HG03159 (cell line): ENCODE measurements at regions not wholly inside any gene's neighbourhood (a gene's known extent, or its start where the extent isn't known, plus 50 kb on each side); places are given as distances from the start of the nearest gene placed in this dataset.
"Not testable (repeated sequence)": the region's sequence is repeated elsewhere in the genome, so short reads cannot be mapped to it uniquely, and the experiment has no call there.

Experiments used
- ATAC-seq: cut with Tn5 transposase; IDR thresholded peaks from one replicate; pipeline ENCODE4 v1.9.1; 2021; ENCODE audit warnings: mild to moderate bottlenecking, moderate library complexity; ENCODE audit not compliant: unreplicated experiment

- ATAC-seq = not testable (repeated sequence)
Observed at GRCh38 chr3:30541156-30541555, 65.2 kb upstream of the TGFBR2 start.

GRCh38 chr3:30542897-30543296 lies 63.5 kb upstream of the TGFBR2 start:
- ATAC-seq = no peak

- ATAC-seq = no peak
Observed at GRCh38 chr3:30544812-30545211, 61.6 kb upstream of the TGFBR2 start.

- no peak for ATAC-seq
Observed at GRCh38 chr3:30546934-30547333, 59.5 kb upstream of the TGFBR2 start.

- ATAC-seq = no peak
Observed at GRCh38 chr3:30547716-30548115, 58.7 kb upstream of the TGFBR2 start.

GRCh38 chr3:30548600-30548999 lies 57.8 kb upstream of the TGFBR2 start:
- ATAC-seq = peak; percentile 85

GRCh38 chr3:30549600-30549999 lies 56.8 kb upstream of the TGFBR2 start:
- no peak for ATAC-seq

- no peak for ATAC-seq
Observed at GRCh38 chr3:30550246-30550645, 56.2 kb upstream of the TGFBR2 start.

- no peak for ATAC-seq
Observed at GRCh38 chr3:30551266-30551665, 55.1 kb upstream of the TGFBR2 start.

GRCh38 chr3:30551927-30552326 lies 54.5 kb upstream of the TGFBR2 start:
- ATAC-seq = no peak

- ATAC-seq = no peak
Observed at GRCh38 chr3:30553641-30554316, 52.6 kb upstream of the TGFBR2 start.

GRCh38 chr3:30554317-30554690 lies 52.1 kb upstream of the TGFBR2 start:
- ATAC-seq = no peak

GRCh38 chr3:30555968-30556367 lies 50.4 kb upstream of the TGFBR2 start:
- no peak for ATAC-seq
